ENCODE measurements at regions not wholly inside any gene's neighbourhood (a gene's known extent, or its start where the extent isn't known, plus 50 kb on each side); places are given as distances from the start of the nearest gene placed in this dataset.
"Not testable (repeated sequence)": the region's sequence is repeated elsewhere in the genome, so short reads cannot be mapped to it uniquely, and the experiment has no call there.

GRCh38 chr1:120941066-120941465 is 51.5 kb downstream of the PPIAL4A start:
- DNase-seq (ENCODE audit: low spot score), result not testable (repeated sequence)

- DNase-seq (ENCODE audit: low spot score), result not testable (repeated sequence)
Measured at GRCh38 chr1:120941836-120942217, 52.3 kb downstream of the PPIAL4A start.

- DNase-seq (ENCODE audit: low spot score), result peak; percentile 32
Measured at GRCh38 chr1:120942218-120942944, 52.8 kb downstream of the PPIAL4A start.

GRCh38 chr1:120942945-120943319 is 53.4 kb downstream of the PPIAL4A start:
- not testable (repeated sequence) for DNase-seq (ENCODE audit: low spot score)

- DNase-seq (ENCODE audit: low spot score), result not testable (repeated sequence)
Measured at GRCh38 chr1:120944691-120945090, 55.1 kb downstream of the PPIAL4A start.

GRCh38 chr1:120945122-120945521 is 55.6 kb downstream of the PPIAL4A start:
- DNase-seq (ENCODE audit: low spot score), result not testable (repeated sequence)

GRCh38 chr1:120947114-120947513 is 57.5 kb downstream of the PPIAL4A start:
- not testable (repeated sequence) for DNase-seq (ENCODE audit: low spot score)

GRCh38 chr1:120949724-120950123 is 60.2 kb downstream of the PPIAL4A start:
- not testable (repeated sequence) for DNase-seq (ENCODE audit: low spot score)

GRCh38 chr1:120950633-120951032 is 61.1 kb downstream of the PPIAL4A start:
- DNase-seq (ENCODE audit: low spot score), result not testable (repeated sequence)

GRCh38 chr1:120951100-120951499 is 61.5 kb downstream of the PPIAL4A start:
- DNase-seq (ENCODE audit: low spot score), result not testable (repeated sequence)

GRCh38 chr1:120952207-120952870 is 62.8 kb downstream of the PPIAL4A start:
- DNase-seq (ENCODE audit: low spot score), result not testable (repeated sequence)

- not testable (repeated sequence) for DNase-seq (ENCODE audit: low spot score)
Measured at GRCh38 chr1:120952871-120953265, 63.3 kb downstream of the PPIAL4A start.

GRCh38 chr1:120954736-120955135 is 65.2 kb downstream of the PPIAL4A start:
- DNase-seq (ENCODE audit: low spot score), result no peak
- TF ChIP-seq CTCF (IDR thresholded peaks at IDR 0.05; ENCODE audit: extremely low read depth, missing control alignments), result no peak

GRCh38 chr1:120955961-120956360 is 66.4 kb downstream of the PPIAL4A start:
- not testable (repeated sequence) for DNase-seq (ENCODE audit: low spot score)

GRCh38 chr1:120966018-120966417 is 76.4 kb downstream of the PPIAL4A start:
- DNase-seq (ENCODE audit: low spot score), result not testable (repeated sequence)

- not testable (repeated sequence) for DNase-seq (ENCODE audit: low spot score)
Measured at GRCh38 chr1:120972863-120973262, 83.3 kb downstream of the PPIAL4A start.

- not testable (repeated sequence) for DNase-seq (ENCODE audit: low spot score)
Measured at GRCh38 chr1:120973836-120974235, 84.3 kb downstream of the PPIAL4A start.

- not testable (repeated sequence) for DNase-seq (ENCODE audit: low spot score)
Measured at GRCh38 chr1:120977279-120977678, 87.7 kb downstream of the PPIAL4A start.

GRCh38 chr1:120981489-120982094 is 92.0 kb downstream of the PPIAL4A start:
- DNase-seq (ENCODE audit: low spot score), result not testable (repeated sequence)

- not testable (repeated sequence) for DNase-seq (ENCODE audit: low spot score)
Measured at GRCh38 chr1:120994614-120995013, 105.0 kb downstream of the PPIAL4A start.

- DNase-seq (ENCODE audit: low spot score), result not testable (repeated sequence)
Measured at GRCh38 chr1:120995025-120995424, 105.5 kb downstream of the PPIAL4A start.

Measured in GM20000 (cell line).